DOHH2 (cell line): ENCODE measurements at regions not wholly inside any gene's neighbourhood (a gene's known extent, or its start where the extent isn't known, plus 50 kb on each side); places are given as distances from the start of the nearest gene placed in this dataset.

Experiments used
- EZH2phosphoT487 ChIP-seq: fragments of 200-600 bp; sonication (generic); IDR thresholded peaks from 2 replicates; pipeline ENCODE4 v1.6.1; 2017; ENCODE audit warnings: borderline replicate concordance, mild to moderate bottlenecking, antibody characterized with exemption, low read length, moderate library complexity, mixed read lengths
- TF ChIP-seq, protein P1 (sequence below): fragments of 200-600 bp; sonication (generic); IDR thresholded peaks from one replicate; pipeline ENCODE4 v1.5.1; 2014; ENCODE audit warnings: antibody characterized with exemption, mild to moderate bottlenecking, low read depth, low read length; ENCODE audit not compliant: poor library complexity, severe bottlenecking

DNA sequence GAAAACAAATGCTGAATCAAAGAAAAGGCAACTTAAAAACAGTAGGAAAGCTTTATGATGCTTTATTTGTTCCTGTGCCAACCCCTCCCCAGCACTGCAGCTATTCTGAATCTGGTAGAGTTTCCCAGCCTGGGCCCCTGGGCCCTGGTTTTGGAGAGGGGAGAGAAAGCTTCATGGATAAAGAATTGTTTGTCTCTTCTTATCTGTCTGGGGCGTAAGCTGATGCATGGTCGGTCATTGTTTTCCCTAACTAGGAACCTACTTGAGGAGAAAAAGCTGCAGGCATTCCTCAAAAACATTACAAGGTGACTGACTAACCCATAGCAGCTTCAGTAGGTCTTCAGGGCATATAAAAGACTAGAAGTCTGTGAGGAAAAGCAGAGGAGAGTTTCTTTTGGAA, 758.1 kb upstream of the EPHA7 start:
- TF ChIP-seq, protein P1, sequence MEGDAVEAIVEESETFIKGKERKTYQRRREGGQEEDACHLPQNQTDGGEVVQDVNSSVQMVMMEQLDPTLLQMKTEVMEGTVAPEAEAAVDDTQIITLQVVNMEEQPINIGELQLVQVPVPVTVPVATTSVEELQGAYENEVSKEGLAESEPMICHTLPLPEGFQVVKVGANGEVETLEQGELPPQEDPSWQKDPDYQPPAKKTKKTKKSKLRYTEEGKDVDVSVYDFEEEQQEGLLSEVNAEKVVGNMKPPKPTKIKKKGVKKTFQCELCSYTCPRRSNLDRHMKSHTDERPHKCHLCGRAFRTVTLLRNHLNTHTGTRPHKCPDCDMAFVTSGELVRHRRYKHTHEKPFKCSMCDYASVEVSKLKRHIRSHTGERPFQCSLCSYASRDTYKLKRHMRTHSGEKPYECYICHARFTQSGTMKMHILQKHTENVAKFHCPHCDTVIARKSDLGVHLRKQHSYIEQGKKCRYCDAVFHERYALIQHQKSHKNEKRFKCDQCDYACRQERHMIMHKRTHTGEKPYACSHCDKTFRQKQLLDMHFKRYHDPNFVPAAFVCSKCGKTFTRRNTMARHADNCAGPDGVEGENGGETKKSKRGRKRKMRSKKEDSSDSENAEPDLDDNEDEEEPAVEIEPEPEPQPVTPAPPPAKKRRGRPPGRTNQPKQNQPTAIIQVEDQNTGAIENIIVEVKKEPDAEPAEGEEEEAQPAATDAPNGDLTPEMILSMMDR, result no peak
- no peak for TF ChIP-seq EZH2phosphoT487
